ENCODE measurements at regions not wholly inside any gene's neighbourhood (a gene's known extent, or its start where the extent isn't known, plus 50 kb on each side); places are given as distances from the start of the nearest gene placed in this dataset.

DNA sequence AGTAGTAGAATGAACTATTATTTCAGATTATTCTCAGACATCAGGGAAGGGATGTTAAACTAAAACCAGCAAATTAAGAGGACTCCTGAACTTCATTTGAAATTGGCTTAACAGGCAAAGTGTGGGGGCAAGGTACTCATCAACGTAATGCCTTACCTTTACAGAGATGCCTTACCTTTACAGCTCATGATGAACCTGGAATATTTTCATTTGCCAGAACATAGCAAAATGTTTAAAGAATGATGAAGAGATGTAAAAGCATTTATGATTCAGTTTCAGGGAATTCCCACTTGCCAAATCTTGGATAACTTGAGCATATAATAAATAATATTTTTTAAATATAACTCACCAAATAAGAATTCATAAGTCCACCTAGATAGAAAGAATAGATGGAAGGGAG, 207.5 kb downstream of the TINAG start:
- Histone ChIP-seq H3K4me1 (no peaks in the 10 kb centered on the region), H3K36me3 (no peaks in the 10 kb centered on the region), H3K4me3 (no peak overlapping the region), H3K9me3 (no peaks in the 10 kb centered on the region), H3K27me3 (no peaks in the 10 kb centered on the region), H3K27ac (no peak overlapping the region)
- no peak for DNase-seq
- TF ChIP-seq, protein P1, sequence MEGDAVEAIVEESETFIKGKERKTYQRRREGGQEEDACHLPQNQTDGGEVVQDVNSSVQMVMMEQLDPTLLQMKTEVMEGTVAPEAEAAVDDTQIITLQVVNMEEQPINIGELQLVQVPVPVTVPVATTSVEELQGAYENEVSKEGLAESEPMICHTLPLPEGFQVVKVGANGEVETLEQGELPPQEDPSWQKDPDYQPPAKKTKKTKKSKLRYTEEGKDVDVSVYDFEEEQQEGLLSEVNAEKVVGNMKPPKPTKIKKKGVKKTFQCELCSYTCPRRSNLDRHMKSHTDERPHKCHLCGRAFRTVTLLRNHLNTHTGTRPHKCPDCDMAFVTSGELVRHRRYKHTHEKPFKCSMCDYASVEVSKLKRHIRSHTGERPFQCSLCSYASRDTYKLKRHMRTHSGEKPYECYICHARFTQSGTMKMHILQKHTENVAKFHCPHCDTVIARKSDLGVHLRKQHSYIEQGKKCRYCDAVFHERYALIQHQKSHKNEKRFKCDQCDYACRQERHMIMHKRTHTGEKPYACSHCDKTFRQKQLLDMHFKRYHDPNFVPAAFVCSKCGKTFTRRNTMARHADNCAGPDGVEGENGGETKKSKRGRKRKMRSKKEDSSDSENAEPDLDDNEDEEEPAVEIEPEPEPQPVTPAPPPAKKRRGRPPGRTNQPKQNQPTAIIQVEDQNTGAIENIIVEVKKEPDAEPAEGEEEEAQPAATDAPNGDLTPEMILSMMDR (IDR thresholded peaks at IDR 0.05) = no peak
- no peak for TF ChIP-seq POLR2A (IDR thresholded peaks at IDR 0.05)
- intact Hi-C loops (cut with DNase I; ENCODE audit: low total_unique reads) = no loop called here

DNA sequence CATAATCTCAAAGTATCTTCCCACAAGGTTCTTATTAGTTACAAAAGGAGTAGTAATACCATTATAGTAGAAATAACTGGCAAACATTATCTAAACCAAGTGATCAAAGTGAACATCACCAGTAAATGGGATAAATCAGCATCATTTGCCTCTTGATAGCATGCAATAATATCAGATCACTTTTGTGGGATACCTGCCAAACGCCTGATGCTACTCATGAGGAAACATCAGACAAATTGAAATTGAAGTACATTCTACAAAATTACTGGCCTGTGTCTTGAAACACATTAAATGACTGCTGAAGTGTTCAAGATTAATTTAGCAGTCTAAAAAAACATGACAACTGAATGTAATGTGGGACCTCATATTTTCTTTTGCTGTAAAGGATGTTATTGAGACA, 208.1 kb downstream of the TINAG start:
- no peak for DNase-seq
- H3K9me3 ChIP-seq = no peaks in the 10 kb centered on the region
- no peak overlapping the region for H3K27ac ChIP-seq
- no peak overlapping the region for H3K4me3 ChIP-seq
- no peaks in the 10 kb centered on the region for H3K27me3 ChIP-seq
- no peak for TF ChIP-seq POLR2A (IDR thresholded peaks at IDR 0.05)
- TF ChIP-seq, protein P1 (IDR thresholded peaks at IDR 0.05) = no peak
- no peaks in the 10 kb centered on the region for H3K4me1 ChIP-seq
- H3K36me3 ChIP-seq = no peaks in the 10 kb centered on the region
- intact Hi-C loops (cut with DNase I; ENCODE audit: low total_unique reads) = no loop called here

DNA sequence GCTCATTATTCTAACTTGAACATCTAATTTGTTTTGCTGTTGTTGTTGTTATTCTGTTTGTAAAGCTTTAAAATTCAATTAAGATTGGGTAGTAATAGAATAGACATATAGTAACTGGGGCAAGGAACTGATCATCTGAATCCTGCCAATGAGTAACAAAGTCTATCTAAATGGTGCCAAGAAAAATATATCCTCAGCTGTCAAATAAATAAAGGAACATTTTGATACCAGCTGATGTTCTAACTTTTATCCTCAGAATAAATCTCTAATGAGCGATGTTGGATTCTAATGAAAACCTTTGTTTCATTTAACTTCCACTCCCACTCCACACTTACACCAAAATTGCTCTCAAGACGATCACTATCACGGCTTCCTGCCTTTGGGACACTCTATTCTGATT, 210.9 kb downstream of the TINAG start:
- no peak overlapping the region for H3K27ac ChIP-seq
- TF ChIP-seq, protein P1 (IDR thresholded peaks at IDR 0.05) = no peak
- TF ChIP-seq POLR2A (IDR thresholded peaks at IDR 0.05) = no peak
- DNase-seq = no peak
- H3K4me1 ChIP-seq = no peaks in the 10 kb centered on the region
- H3K36me3 ChIP-seq = no peaks in the 10 kb centered on the region
- intact Hi-C loops (cut with DNase I; ENCODE audit: low total_unique reads) = no loop called here
- H3K9me3 ChIP-seq = no peaks in the 10 kb centered on the region
- H3K27me3 ChIP-seq = no peaks in the 10 kb centered on the region
- no peak overlapping the region for H3K4me3 ChIP-seq

DNA sequence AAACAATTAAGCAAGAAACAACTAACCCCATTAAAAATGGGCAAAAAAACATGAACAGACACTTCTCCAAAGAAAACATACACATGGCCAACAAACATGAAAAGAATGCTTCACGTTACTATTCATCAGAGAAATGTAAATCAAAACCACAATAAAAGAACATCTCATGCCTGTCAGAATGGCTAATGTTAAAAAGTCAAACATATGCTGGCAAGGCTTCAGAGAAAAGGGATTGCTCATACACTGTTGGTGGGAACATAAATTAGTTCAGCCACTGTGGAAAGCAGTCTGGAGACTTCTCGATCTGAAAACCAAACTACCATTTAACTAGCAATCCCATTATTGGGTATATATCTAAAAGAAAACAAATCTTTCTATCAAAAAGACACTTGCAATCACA, 217.5 kb downstream of the TINAG start:
- Histone ChIP-seq H3K9me3 (no peaks in the 10 kb centered on the region), H3K4me1 (no peaks in the 10 kb centered on the region), H3K4me3 (no peak overlapping the region), H3K27ac (no peak overlapping the region), H3K36me3 (no peaks in the 10 kb centered on the region), H3K27me3 (no peaks in the 10 kb centered on the region)
- no peak for DNase-seq
- intact Hi-C loops (cut with DNase I; ENCODE audit: low total_unique reads) = no loop called here
- TF ChIP-seq POLR2A (IDR thresholded peaks at IDR 0.05) = no peak
- TF ChIP-seq, protein P1 (IDR thresholded peaks at IDR 0.05) = no peak

DNA sequence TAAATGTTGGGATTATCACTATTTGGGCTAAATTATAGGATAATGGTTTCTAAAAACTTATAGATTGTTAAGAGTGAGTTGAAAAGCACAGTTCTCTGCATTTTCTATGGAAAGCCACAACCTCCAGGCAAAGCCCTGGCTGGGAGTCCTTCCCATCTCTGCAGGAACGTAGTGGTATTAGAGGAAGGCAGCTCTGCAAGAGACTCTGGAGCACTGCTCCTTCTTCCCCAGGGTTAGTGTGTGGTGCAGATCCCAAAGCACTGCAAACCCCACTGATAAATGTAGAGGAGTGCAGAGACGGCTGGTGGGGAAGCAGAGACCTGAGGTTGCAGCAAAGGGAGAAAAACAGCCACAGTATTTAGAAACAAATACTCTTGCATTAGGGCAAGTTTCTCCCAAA, 225.3 kb downstream of the TINAG start:
- no peak for DNase-seq
- intact Hi-C loops (cut with DNase I; ENCODE audit: low total_unique reads) = no loop called here
- Histone ChIP-seq H3K36me3 (no peaks in the 10 kb centered on the region), H3K4me1 (no peaks in the 10 kb centered on the region), H3K27me3 (no peaks in the 10 kb centered on the region), H3K4me3 (no peak overlapping the region), H3K27ac (no peak overlapping the region), H3K9me3 (no peaks in the 10 kb centered on the region)
- TF ChIP-seq, protein P1 (IDR thresholded peaks at IDR 0.05) = no peak
- no peak for TF ChIP-seq POLR2A (IDR thresholded peaks at IDR 0.05)

Data from uterus (tissue), 3 donors.